NCI-H128 (cell line): ENCODE measurements at regions not wholly inside any gene's neighbourhood (a gene's known extent, or its start where the extent isn't known, plus 50 kb on each side); places are given as distances from the start of the nearest gene placed in this dataset.

ENCODE experiments used
- DNase-seq: peaks from one replicate; lab custom pipeline; 2025; ENCODE audit not compliant: unreplicated experiment; lab: John Stamatoyannopoulos, UW

DNA sequence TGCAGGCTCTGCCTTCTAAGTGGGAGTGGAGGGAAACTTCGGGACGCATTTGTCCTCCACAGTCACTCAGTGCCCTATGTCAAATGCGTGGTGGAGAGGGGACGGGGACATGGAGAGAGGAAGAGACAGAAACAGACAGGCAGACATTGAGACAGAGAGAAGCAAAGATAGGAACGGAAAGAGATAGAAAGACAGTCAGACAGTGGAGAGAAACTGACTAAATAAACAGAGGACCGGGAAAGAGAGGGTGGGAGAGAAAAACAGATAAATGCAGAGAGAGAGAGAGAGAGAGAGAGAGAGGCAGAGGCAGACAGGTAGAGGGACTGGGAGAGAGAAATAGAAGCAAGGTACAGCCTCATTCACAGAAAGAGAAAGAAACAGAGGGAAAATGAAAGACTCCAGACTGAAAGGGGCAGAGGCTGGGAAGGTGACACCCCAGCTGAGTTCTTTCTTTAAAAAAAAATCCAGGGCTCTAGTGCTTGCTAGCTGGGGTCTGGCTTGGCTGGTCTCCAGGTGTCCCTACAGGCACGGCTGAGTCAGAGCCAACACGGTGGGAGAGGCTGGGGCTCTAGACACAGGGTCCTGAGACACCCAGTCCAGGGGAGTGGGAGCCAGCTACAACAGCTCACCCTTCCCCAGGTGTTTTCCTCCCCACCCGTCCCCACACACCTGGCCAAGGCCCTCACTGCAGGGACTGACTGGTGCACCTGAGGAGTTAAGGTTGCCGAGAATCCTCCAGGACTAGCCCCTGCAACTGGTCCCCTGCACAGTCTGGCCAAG is 506.1 kb upstream of the PROK2 start:
- no peak for DNase-seq

DNA sequence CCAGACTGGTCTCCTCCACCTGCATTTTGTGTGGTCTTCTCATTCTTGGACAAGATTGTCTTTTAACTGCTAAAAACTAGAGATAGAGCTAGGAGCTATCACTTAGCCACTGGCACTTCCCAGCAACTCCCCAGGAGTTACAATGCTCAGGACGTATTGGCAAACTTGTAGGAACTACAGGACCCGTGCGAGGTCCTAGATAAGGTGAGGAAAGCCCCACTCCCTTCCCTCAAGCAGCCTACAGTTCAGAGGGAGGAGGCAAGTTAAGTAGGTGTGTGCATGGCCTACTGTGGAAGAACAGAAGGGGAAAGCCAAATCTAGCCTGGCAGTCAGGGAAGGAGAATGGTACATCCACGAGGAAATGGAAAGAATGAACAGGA is 504.7 kb upstream of the PROK2 start:
- DNase-seq = no peak

DNA sequence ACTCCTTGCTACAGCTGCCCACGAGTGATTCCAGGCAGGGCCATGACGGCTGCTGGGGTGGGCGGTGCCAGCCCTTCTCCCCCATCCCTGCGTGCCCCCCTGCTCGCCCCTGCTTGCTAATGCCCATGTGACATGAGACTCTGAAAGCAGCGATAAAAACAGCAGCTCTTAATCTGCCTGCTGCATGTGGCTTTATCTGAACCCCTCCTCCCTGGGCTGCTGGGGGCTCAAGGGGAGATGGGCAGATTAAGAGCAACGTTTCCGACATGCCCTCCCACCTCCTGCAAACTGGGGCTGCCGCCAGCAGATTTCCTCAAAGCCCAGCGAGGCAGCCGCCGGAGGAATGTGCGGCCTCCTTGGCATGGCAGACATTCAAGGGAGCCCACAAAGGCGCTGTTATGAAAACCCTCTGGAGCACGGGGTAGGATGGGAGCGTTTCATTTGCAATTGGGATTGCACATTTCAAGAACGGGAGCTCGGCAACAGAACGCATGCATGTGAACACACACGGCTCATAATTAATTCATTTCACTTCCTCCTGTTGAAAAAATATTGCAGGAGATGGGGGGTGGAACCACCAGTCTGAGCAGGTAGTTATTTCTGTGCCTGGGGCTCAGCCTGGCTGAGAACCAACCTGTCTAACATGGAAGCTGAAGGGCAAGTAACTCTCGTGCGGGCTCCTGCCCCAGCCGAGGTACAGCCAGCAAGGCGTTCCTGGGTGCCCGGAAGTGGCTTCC is 504.2 kb upstream of the PROK2 start:
- DNase-seq = no peak

DNA sequence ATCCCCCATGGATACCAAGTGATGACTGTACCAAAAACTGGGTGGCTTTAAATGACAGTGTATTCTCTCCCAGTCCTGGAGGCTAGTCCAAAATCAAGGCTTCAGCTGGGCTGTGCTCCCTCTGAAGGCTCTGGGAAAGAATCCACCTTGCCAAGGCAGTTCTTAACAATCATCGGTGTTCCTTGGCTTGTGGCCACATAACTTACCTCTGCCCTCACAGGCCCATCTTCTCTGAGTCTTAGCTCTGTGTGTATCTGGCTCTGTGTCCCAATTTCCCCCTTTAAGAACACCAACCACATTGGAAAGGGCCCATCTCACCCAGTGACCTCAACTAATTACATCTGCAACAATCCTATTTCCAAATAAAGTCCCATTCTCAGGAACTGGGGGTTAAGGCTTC is 503.0 kb upstream of the PROK2 start:
- no peak for DNase-seq

DNA sequence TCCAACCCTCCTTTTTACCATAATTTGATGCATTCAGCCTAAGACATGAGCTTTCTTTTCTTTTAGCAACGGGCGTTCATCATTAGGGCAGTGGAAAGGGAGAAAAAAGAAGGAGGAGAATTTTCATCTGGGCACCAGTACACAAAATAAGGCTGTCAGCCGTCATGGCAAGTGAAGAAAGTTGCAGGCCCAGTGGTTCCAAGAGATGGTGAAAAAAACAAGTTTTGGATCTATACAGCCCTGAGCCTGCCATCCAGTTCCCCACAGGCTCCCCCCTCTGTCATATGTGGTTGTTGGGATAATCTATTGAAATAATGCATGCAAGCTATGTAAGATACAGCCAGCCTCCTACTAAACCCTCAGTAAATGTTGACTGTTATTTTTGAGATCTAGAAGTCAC is 500.6 kb upstream of the PROK2 start:
- no peak for DNase-seq

DNA sequence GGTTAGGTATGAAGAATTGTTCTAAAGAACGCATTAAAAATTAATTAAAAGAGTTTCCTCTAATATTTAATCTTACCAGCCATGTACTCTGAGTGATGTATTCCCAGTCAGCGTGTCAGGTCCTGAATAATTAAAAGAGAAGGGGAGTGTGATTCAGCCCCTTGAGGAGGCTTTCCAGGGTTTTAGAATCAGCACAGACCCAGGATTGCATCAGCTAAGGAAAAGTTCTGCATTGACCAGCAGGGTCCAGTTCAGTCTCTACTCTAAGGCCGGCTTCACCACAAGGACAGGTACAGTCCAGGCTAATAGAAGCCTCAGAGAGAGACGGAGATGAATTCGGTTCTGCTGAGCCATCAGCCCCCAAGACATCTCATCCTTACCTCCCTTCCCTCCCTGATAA is 499.5 kb upstream of the PROK2 start:
- DNase-seq = no peak

DNA sequence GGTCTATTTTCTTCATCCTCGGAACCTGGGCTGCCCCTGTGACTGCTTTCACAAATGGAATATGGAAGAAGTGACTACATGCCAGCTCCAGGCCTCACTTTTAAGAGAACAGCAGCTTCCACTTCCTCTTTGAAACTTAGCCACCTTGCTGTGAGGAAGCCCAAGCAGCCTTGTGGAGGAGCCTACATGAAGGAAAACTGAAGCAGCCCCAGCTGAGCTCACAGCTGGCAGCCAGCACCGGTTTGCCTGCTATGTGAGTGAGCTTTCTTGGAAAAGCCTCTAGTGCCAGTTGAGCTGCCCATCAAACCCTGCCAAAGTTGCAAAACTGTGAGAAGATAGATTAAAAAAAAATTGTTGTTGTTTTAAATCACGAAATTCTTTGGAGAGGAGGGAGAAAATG is 498.0 kb upstream of the PROK2 start:
- no peak for DNase-seq

DNA sequence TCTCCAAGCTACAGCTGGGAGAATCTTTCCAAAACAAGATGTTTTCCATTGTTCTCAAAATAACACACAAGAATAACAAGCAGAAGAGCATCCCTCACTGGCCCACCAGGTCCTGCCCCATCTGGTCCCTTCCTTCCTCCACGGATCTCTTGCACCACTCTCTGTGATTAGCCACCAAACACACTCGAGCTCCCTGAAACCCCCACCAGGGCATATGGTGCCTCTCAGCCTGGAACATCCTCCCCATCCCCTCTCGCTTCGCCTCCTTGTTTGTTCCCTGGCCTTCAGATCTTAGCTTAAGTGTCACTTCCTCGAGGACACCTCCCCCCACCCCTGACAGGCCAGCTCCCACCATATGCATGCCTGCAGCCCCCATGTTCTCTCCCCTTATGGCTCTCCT is 496.6 kb upstream of the PROK2 start:
- no peak for DNase-seq

DNA sequence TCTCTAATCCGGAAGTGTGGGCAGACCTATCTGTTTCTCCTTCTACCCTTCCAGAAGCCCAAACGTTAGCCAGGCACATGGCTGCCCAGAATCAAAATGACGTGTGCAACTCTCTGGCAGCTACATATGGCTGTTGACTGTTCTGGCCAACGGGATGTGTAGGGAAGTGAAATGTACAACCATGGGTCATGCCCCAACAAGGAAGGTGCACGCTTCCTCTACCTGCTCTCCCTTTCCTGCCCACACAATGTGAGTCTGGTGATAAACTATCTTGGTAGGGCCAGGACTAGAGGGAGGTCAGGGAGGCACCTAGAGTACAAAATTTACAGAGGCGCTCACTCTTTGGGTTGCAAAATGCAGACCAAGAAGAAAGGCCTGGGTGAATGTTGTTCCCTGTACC is 495.9 kb upstream of the PROK2 start:
- DNase-seq = no peak

DNA sequence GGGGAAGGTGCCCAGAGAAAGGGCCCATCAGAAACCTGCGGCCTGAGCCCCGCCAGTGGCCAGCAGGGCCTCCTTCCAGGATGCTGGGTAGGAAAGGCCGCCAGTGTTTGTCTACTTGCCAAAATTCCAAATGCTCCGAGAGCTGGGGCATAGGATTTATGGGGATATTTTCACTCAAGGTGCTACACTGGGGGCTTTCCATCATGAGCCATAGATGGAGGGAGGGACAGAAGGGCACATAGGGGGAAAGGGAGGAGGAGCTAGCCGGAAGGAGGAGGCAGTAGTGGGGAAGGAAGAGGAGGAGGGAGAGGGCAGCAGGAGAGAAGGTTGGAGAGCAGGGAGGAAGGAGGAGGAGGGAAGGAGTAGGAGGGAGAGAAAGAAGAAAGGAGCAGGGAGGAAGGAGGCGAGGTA is 494.7 kb upstream of the PROK2 start:
- no peak for DNase-seq

DNA sequence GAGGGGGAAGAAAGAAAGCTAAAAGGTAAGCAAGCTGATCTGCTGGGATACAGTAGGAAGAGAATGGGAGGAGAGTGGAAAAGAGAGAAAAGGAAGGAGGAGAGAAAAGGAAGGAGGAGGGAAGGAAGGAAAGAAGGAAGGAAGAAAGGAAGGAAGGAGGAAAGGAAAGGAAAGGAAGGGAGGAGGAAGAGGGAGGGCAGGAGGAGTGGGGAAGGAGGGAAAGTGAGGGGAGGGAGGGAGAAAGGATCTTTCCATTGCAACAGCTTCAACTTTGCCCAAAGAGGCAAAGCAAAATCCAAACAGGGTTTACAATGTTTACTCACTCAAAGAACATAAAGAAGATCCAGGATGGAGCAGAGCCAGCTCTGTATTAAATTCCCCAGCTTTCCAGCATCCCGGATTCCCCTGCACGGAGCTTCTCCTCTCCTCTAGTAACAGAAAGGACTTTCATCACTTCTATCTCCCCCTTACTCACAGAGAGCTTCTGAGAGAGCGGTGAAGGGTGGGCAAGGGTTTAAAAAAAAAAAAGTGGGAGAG is 494.2 kb upstream of the PROK2 start:
- DNase-seq = no peak

DNA sequence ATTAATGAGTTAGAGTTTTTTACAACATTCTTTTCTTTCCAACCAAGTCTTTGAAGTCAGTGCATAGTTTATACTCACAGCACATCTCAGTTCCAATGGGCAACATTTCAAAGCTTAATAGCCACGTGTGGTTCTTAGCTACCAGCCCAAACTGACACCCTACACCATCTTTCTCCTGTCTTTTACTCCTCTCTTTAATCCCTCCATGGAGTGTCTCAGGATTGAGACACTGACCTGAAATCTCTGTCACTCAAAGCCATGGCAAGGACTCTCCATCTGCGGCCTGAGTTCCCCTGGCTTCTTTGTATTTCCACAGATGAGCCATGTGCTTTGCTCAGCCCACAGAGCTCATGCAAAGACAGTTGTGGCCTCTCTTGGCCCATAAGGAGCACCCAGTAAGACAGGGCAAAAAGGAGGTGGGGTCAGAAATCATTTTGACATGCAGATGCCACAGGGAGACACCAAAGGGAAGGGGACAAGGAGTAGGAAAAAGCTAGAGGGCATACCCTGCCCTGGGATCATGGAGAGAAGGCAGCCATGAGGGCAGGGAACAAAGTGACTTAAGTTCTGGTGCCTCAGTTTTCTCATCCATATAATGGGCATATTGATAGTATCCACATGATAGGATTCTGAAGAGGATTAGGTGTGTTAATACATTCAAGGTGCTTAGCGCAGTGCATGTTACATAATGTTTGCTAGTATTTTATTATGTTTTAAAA is 493.6 kb upstream of the PROK2 start:
- no peak for DNase-seq

DNA sequence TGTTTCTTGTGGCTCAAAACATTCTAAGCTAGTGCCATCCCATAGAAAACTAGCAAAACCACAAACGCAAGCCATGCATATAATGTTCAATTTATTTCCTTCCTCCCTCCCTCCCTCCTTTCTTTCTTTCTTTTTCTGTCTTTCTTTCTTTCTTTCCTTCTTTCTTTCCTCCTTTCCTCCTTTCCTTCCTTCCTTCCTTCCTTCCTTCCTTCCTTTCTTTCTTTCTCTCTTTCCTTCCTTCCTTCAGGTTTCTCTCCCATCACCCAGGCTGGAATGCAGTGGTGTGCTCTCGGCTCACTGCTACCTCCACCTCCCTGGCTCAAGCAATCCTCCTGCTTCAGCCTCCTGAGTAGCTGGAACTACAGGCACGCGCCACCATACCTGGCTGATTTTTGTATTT is 492.8 kb upstream of the PROK2 start:
- DNase-seq = no peak

DNA sequence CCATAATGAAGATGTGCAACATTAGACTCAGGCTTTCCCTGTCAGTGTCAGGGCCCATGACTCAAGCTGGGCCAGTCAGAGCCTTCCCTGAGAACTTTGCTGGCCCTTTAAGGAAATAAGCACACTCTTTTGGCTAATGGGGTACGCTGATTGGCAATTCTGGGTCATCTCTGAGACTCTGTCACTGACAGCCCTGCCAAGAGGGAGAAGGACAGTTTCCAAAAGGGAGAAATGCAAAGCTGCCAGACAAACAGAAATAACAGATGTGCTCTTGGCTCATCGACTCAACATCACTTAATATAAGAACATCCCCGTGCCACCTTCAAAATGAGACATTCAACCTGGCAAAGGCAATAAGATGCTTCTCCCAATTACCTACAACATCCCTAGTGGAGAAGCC is 491.9 kb upstream of the PROK2 start:
- DNase-seq = no peak

DNA sequence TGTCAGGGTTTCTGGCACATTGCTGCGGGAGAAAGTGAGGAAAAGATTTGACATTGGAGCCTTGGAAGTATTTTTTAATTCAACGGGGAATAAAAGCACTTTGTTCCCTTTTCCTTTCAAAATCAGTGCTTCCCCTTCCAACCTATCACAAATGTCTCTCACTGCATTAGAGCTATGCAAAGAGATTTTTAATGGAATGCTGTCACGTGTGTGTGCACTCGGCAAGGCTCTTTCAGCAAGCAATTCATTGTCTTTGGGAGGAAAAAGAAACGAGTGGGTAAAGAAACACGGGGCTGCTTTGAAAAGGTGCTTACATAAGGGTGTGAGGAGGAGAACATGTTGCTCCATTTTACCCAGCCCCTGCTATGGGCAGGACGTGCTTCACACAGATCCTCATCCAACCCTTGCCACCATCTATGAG is 490.4 kb upstream of the PROK2 start:
- no peak for DNase-seq

DNA sequence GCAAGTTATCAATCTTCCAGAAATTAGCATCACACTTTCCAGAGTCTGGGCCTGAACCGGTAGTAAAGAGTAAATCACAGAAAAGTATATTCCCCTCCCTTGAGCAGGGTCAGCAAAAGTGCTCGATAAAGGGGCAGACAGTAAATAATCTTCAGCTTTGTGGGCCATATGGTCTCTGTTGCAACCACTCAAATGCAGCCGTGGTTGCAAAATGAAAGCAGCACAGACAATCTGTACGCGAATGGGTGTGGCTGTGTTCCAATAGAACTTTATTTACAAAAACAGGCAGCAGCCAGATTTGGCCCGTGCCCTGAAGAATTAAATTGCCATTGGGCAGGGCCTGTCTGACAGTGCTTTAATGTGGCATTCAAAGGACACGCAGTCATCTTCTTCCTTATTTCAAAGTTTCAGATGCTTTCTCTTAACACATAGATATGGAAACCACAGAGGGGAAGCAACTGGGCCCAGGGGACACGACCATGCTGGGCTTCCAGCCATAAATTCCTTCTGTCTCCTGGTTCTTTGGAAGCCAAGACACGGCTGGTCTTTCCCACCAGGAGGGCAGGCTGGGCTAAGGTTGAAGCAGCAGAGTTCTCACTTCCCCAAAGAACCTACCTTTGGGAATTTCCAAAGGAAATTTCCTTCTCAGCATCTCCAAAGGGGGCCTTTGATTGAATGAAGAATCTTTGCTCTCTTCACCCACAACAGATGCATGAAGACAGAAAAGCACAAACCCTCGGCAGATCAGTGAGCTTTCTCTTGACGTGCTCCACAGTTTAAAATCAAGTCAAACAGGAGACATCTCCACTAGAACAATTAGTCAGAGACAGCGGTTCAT is 489.8 kb upstream of the PROK2 start:
- DNase-seq = no peak

DNA sequence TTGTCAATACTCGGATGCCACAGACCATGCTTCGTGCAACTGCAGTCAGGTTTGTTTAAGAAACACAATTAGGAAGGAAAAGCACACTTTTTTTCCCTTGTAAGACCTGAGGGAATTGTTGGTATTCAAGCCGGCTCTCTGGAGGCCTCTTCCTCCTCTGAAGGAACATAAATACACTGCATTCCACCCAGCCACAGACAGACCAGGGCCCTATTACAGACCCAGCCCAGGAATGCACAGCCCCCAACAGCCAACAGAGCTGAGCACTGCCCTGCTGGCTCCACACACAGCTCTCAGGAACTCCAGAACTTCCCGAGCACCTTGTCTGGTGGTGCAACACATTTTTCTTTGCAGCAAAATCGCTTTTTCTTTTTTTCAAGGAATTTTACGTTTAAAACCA is 488.7 kb upstream of the PROK2 start:
- no peak for DNase-seq

DNA sequence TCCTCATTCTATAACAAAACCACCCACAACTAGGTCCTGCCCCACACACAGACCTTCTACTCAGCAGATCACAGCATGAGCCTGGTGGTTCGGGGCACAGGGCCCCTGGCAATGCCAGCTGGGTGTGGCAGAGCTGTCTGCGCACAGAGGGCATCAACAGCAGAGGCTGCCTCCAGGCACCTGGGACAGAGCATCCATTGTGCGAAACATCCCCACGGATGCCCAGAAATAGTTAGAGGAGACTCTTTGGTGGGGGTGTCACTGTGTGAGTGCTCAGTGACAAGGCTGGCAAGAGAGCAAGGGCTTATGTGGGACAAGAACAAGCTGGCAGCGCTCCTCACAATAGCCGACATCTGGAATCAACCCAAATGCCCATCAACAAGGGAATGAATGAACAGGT is 487.4 kb upstream of the PROK2 start:
- no peak for DNase-seq

DNA sequence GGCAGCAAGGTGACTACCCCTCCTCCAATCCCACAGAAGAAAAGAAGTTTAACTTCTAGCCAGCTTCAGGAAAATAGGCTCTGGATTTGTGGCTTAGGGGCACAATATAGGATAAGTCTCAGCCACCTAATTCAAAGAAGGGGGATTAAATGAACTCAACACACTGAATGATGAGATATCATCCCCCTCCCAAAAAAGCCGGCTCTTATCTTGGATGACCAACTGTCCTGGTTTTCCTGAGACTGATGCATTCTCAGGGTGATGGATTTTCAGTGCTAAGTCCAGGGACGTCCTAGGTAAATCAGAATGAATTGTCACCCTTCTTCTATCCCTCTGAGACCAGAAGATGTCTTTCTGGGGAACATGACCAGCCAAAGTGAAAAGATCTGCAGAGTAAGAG is 487.0 kb upstream of the PROK2 start:
- DNase-seq = no peak

DNA sequence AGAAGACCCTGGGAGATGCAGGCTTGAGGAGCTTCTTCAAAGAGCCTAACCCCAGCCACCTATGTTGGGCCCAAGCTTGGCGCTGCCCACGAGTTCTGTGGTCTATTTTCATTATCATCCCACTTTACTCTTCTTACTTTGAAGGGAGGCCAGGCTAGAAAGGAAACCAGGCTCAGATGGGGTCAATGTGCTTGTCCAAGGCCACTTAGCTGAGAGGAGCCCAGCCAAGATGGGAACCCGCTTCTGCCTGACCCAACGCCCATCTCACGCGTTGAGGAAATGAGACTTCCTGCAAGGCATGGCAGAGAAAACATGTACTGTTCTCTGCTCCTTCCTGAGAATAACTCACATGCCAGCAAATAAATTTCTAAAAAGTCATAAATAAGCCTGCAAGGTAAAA is 486.3 kb upstream of the PROK2 start:
- no peak for DNase-seq

DNA sequence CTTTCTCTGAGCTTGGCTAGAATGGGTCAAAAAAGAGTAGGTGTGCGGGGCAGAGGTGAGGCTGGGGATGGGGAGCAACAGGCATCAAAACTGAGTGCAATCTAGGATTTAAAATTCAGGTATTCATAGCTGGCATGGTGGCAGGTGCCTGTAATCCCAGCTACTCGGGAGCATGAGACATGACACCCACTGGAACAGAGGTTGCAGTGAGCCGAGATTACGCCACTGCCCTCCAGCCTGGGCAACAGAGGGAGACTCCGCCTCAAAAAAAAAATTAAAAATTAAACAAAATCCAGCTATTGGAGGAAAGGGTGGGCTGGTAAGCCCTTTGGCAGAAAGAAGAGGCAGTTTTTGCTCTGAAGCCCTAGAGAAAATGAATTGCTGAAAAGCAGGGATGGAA is 485.8 kb upstream of the PROK2 start:
- DNase-seq = no peak
